Ovary (tissue), 3 donors: ENCODE measurements at regions not wholly inside any gene's neighbourhood (a gene's known extent, or its start where the extent isn't known, plus 50 kb on each side); places are given as distances from the start of the nearest gene placed in this dataset.

Experiments
- CTCF ChIP-seq, 3 donors: fragments of 450-650 bp in 2 of 3; fragments of 200-600 bp in 1 of 3; IDR thresholded peaks; one replicate each; pipeline versions ENCODE4 v1.5.1 to v1.8.0; 2016 to 2022; ENCODE audit warnings: antibody characterized with exemption in 3 of 3, mild to moderate bottlenecking in 1 of 3
- EP300 ChIP-seq: sonication (generic); formaldehyde crosslinking; IDR thresholded peaks from one replicate; pipeline ENCODE4 v1.6.1; 2017; ENCODE audit warnings: antibody characterized with exemption
- POLR2A ChIP-seq: fragments of 450-650 bp; IDR thresholded peaks from one replicate; pipeline ENCODE4 v1.6.1; 2017; ENCODE audit warnings: antibody characterized with exemption, mild to moderate bottlenecking, moderate library complexity
- donor health status: DM: no; HTN: no; CAD: no.

GRCh38 chr7:54153462-54153861 lies 388.7 kb upstream of the VSTM2A start:
- TF ChIP-seq CTCF (IDR thresholded peaks at IDR 0.05), result no peak
- TF ChIP-seq POLR2A, result no peak
- no peak for TF ChIP-seq EP300
